ENCODE measurements at regions not wholly inside any gene's neighbourhood (a gene's known extent, or its start where the extent isn't known, plus 50 kb on each side); places are given as distances from the start of the nearest gene placed in this dataset.
"Not testable (repeated sequence)": the region's sequence is repeated elsewhere in the genome, so short reads cannot be mapped to it uniquely, and the experiment has no call there.

- H3K18ac ChIP-seq (ENCODE audit: low read depth in 1 of 2, low read length in 2 of 2): peak overlapping the region in 1 of 2 experiments; percentile 34
- H2AK5ac ChIP-seq (ENCODE audit: low read length, severe bottlenecking): no peak overlapping the region
- H4K8ac ChIP-seq (ENCODE audit: low read length): no peak overlapping the region
- no peaks in the 10 kb centered on the region for H3K36me3 ChIP-seq (ENCODE audit: control insufficient read depth in 1 of 2, insufficient read depth in 2 of 2, low read depth in 1 of 2, low read length in 2 of 2)
- WGBS: 73% methylated on average over 2 of the region's 4 CpGs
- H2BK15ac ChIP-seq (ENCODE audit: low read depth, poor library complexity, severe bottlenecking): no peak overlapping the region
- no peak overlapping the region for H3K23ac ChIP-seq (ENCODE audit: low read length in 2 of 2)
- no peak overlapping the region for H3K4me2 ChIP-seq (ENCODE audit: low read length, poor library complexity, severe bottlenecking)
- H4K91ac ChIP-seq (ENCODE audit: low read length): no peak overlapping the region
- no peak overlapping the region for H2BK12ac ChIP-seq (ENCODE audit: low read length in 2 of 2)
- H2AFZ ChIP-seq (ENCODE audit: low read depth, low read length): no peak overlapping the region
- H3K14ac ChIP-seq (ENCODE audit: low read length in 2 of 2): no peak overlapping the region
- DNase-seq: no peak
- no peak overlapping the region for H3K27ac ChIP-seq (ENCODE audit: low read length, poor library complexity, severe bottlenecking)
- no peak overlapping the region for H3K4me3 ChIP-seq (ENCODE audit: insufficient read depth in 1 of 2, low read depth in 1 of 2, low read length in 2 of 2)
- H3K9ac ChIP-seq (ENCODE audit: low read length): no peak overlapping the region
- H3K4ac ChIP-seq (ENCODE audit: low read depth in 1 of 2, low read length in 2 of 2): no peak overlapping the region
- no peak overlapping the region for H2BK5ac ChIP-seq (ENCODE audit: low read depth, low read length, poor library complexity, severe bottlenecking)
- H2BK120ac ChIP-seq (ENCODE audit: low read depth, low read length): no peak overlapping the region
- H3K9me3 ChIP-seq (ENCODE audit: control insufficient read depth, low read length): no peaks in the 10 kb centered on the region
- peaks cover 3% of the 10 kb centered on the region for H3K4me1 ChIP-seq (ENCODE audit: control insufficient read depth, insufficient read depth, low read depth, low read length)
- H3K27me3 ChIP-seq (ENCODE audit: control insufficient read depth in 1 of 2, insufficient read depth in 1 of 2, low read length in 2 of 2): no peaks in the 10 kb centered on the region
- peaks cover 3% of the 10 kb centered on the region for H3K79me1 ChIP-seq (replicated peaks; ENCODE audit: low read length, poor library complexity, severe bottlenecking)
Observed at GRCh38 chr12:67046062-67046461, 223.1 kb upstream of the CAND1 start.

- no peaks in the 10 kb centered on the region for H3K36me3 ChIP-seq (ENCODE audit: control insufficient read depth in 1 of 2, insufficient read depth in 2 of 2, low read depth in 1 of 2, low read length in 2 of 2)
- no peak overlapping the region for H3K27ac ChIP-seq (ENCODE audit: low read length, poor library complexity, severe bottlenecking)
- 100% methylated on average over 2 of the region's 2 CpGs for WGBS
- no peak overlapping the region for H4K91ac ChIP-seq (ENCODE audit: low read length)
- no peak overlapping the region for H3K18ac ChIP-seq (ENCODE audit: low read depth in 1 of 2, low read length in 2 of 2)
- H3K27me3 ChIP-seq (ENCODE audit: control insufficient read depth in 1 of 2, insufficient read depth in 1 of 2, low read length in 2 of 2): no peaks in the 10 kb centered on the region
- H2AK5ac ChIP-seq (ENCODE audit: low read length, severe bottlenecking): no peak overlapping the region
- H2BK15ac ChIP-seq (ENCODE audit: low read depth, poor library complexity, severe bottlenecking): no peak overlapping the region
- no peak overlapping the region for H3K9ac ChIP-seq (ENCODE audit: low read length)
- H3K4ac ChIP-seq (ENCODE audit: low read depth in 1 of 2, low read length in 2 of 2): no peak overlapping the region
- H3K14ac ChIP-seq (ENCODE audit: low read length in 2 of 2): no peak overlapping the region
- H2BK5ac ChIP-seq (ENCODE audit: low read depth, low read length, poor library complexity, severe bottlenecking): no peak overlapping the region
- H3K9me3 ChIP-seq (ENCODE audit: control insufficient read depth, low read length): no peaks in the 10 kb centered on the region
- peaks cover 5% of the 10 kb centered on the region for H3K4me1 ChIP-seq (ENCODE audit: control insufficient read depth, insufficient read depth, low read depth, low read length)
- no peak overlapping the region for H2BK12ac ChIP-seq (ENCODE audit: low read length in 2 of 2)
- H3K4me2 ChIP-seq (ENCODE audit: low read length, poor library complexity, severe bottlenecking): no peak overlapping the region
- no peak overlapping the region for H4K8ac ChIP-seq (ENCODE audit: low read length)
- no peak overlapping the region for H3K23ac ChIP-seq (ENCODE audit: low read length in 2 of 2)
- H3K79me1 ChIP-seq (replicated peaks; ENCODE audit: low read length, poor library complexity, severe bottlenecking): peaks cover 3% of the 10 kb centered on the region
- DNase-seq: no peak
- no peak overlapping the region for H2AFZ ChIP-seq (ENCODE audit: low read depth, low read length)
- H2BK120ac ChIP-seq (ENCODE audit: low read depth, low read length): no peak overlapping the region
- H3K4me3 ChIP-seq (ENCODE audit: insufficient read depth in 1 of 2, low read depth in 1 of 2, low read length in 2 of 2): no peak overlapping the region
Observed at GRCh38 chr12:67047634-67048033, 221.5 kb upstream of the CAND1 start.

DNA sequence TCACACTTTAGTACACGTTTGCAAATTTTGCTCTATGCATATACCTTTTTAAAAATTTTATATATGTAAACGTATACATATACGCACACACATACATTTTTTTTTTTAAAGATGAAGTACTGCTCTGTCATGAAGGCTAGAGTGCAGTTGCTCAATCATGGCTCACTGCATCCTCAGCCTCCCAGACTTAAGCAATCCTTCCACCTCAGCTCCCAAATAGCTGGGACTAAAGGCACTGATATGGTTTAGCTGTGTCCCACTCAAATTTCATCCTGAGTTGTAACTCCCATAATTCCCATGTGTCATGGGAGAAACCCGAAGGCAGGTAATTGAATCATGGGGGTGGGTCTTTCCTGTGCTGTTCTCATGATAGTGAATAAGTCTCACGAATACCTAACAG is 220.8 kb upstream of the CAND1 start:
- Histone ChIP-seq H3K18ac (ENCODE audit: low read depth in 1 of 2, low read length in 2 of 2) (no peak overlapping the region), H3K4me1 (ENCODE audit: control insufficient read depth, insufficient read depth, low read depth, low read length) (peaks cover 2% of the 10 kb centered on the region), H3K36me3 (ENCODE audit: control insufficient read depth in 1 of 2, insufficient read depth in 2 of 2, low read depth in 1 of 2, low read length in 2 of 2) (no peaks in the 10 kb centered on the region), H2AK5ac (ENCODE audit: low read length, severe bottlenecking) (no peak overlapping the region), H4K8ac (ENCODE audit: low read length) (no peak overlapping the region), H2BK15ac (ENCODE audit: low read depth, poor library complexity, severe bottlenecking) (no peak overlapping the region), H2BK5ac (ENCODE audit: low read depth, low read length, poor library complexity, severe bottlenecking) (no peak overlapping the region), H4K91ac (ENCODE audit: low read length) (no peak overlapping the region), H2BK120ac (ENCODE audit: low read depth, low read length) (no peak overlapping the region), H3K4ac (ENCODE audit: low read depth in 1 of 2, low read length in 2 of 2) (no peak overlapping the region), H3K4me2 (ENCODE audit: low read length, poor library complexity, severe bottlenecking) (no peak overlapping the region), H3K9me3 (ENCODE audit: control insufficient read depth, low read length) (no peaks in the 10 kb centered on the region), H3K4me3 (ENCODE audit: insufficient read depth in 1 of 2, low read depth in 1 of 2, low read length in 2 of 2) (no peak overlapping the region), H3K27me3 (ENCODE audit: control insufficient read depth in 1 of 2, insufficient read depth in 1 of 2, low read length in 2 of 2) (no peaks in the 10 kb centered on the region), H2AFZ (ENCODE audit: low read depth, low read length) (no peak overlapping the region), H2BK12ac (ENCODE audit: low read length in 2 of 2) (no peak overlapping the region), H3K79me1 (replicated peaks; ENCODE audit: low read length, poor library complexity, severe bottlenecking) (peaks cover 3% of the 10 kb centered on the region), H3K9ac (ENCODE audit: low read length) (no peak overlapping the region), H3K27ac (ENCODE audit: low read length, poor library complexity, severe bottlenecking) (no peak overlapping the region), H3K14ac (ENCODE audit: low read length in 2 of 2) (no peak overlapping the region), H3K23ac (ENCODE audit: low read length in 2 of 2) (no peak overlapping the region)
- DNase-seq: no peak
- WGBS: 87% methylated on average over 4 of the region's 5 CpGs

DNA sequence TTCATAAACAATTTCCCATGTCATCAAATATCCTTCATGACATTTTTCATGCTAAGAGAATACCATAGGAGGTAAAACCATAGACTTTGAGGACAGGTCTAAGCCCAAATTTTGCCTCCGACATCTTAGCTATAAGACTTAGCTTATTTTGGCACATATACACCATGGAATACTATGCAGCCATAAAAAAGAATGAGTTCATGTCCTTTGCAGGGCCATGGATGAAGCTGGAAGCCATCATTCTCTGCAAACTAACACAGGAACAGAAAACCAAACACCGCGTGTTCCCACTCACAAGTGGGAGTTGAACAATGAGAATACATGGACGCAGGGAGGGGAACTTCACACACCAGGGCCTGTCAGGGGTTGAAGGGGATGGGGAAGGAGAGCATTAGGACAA is 220.0 kb upstream of the CAND1 start:
- not testable (repeated sequence) for DNase-seq; H2BK15ac ChIP-seq (ENCODE audit: low read depth, poor library complexity, severe bottlenecking); H3K23ac ChIP-seq (ENCODE audit: low read length in 2 of 2); H3K4me3 ChIP-seq (ENCODE audit: insufficient read depth in 1 of 2, low read depth in 1 of 2, low read length in 2 of 2); H3K9ac ChIP-seq (ENCODE audit: low read length); H2AK5ac ChIP-seq (ENCODE audit: low read length, severe bottlenecking); H3K14ac ChIP-seq (ENCODE audit: low read length in 2 of 2); H2BK5ac ChIP-seq (ENCODE audit: low read depth, low read length, poor library complexity, severe bottlenecking); H3K9me3 ChIP-seq (ENCODE audit: control insufficient read depth, low read length); H4K91ac ChIP-seq (ENCODE audit: low read length); H2BK120ac ChIP-seq (ENCODE audit: low read depth, low read length); H3K4me1 ChIP-seq (ENCODE audit: control insufficient read depth, insufficient read depth, low read depth, low read length); H3K27me3 ChIP-seq (ENCODE audit: control insufficient read depth in 1 of 2, insufficient read depth in 1 of 2, low read length in 2 of 2); H3K79me1 ChIP-seq (replicated peaks; ENCODE audit: low read length, poor library complexity, severe bottlenecking); H3K36me3 ChIP-seq (ENCODE audit: control insufficient read depth in 1 of 2, insufficient read depth in 2 of 2, low read depth in 1 of 2, low read length in 2 of 2); H2BK12ac ChIP-seq (ENCODE audit: low read length in 2 of 2); H3K4me2 ChIP-seq (ENCODE audit: low read length, poor library complexity, severe bottlenecking); H3K18ac ChIP-seq (ENCODE audit: low read depth in 1 of 2, low read length in 2 of 2); H3K27ac ChIP-seq (ENCODE audit: low read length, poor library complexity, severe bottlenecking); H3K4ac ChIP-seq (ENCODE audit: low read depth in 1 of 2, low read length in 2 of 2); H2AFZ ChIP-seq (ENCODE audit: low read depth, low read length); H4K8ac ChIP-seq (ENCODE audit: low read length)
- WGBS: 50% methylated on average over 2 of the region's 4 CpGs
